Amniotic stem cell (primary cell): ENCODE measurements at regions not wholly inside any gene's neighbourhood (a gene's known extent, or its start where the extent isn't known, plus 50 kb on each side); places are given as distances from the start of the nearest gene placed in this dataset.
"Not testable (repeated sequence)": the region's sequence is repeated elsewhere in the genome, so short reads cannot be mapped to it uniquely, and the experiment has no call there.

ENCODE experiments used
- DNase-seq: peaks from one replicate; lab custom pipeline; 2025; lab: John Stamatoyannopoulos, UW

- DNase-seq, result no peak
Observed at GRCh38 chr2:83874712-83875430, 584.2 kb downstream of the SUCLG1 start.

- DNase-seq, result no peak
Observed at GRCh38 chr2:83874066-83874465, 585.0 kb downstream of the SUCLG1 start.

- DNase-seq, result no peak
Observed at GRCh38 chr2:83873110-83873509, 586.0 kb downstream of the SUCLG1 start.

- no peak for DNase-seq
Observed at GRCh38 chr2:83866211-83866610, 592.9 kb downstream of the SUCLG1 start.

GRCh38 chr2:83862600-83862999, 596.5 kb downstream of the SUCLG1 start:
- no peak for DNase-seq

- DNase-seq, result no peak
Observed at GRCh38 chr2:83860320-83860719, 598.8 kb downstream of the SUCLG1 start.

- no peak for DNase-seq
Observed at GRCh38 chr2:83859553-83859952, 599.5 kb downstream of the SUCLG1 start.

GRCh38 chr2:83851066-83851465, 608.0 kb downstream of the SUCLG1 start:
- DNase-seq, result no peak

GRCh38 chr2:83850071-83850725, 608.9 kb downstream of the SUCLG1 start:
- no peak for DNase-seq

GRCh38 chr2:83844490-83844889, 614.6 kb downstream of the SUCLG1 start:
- DNase-seq, result no peak

- DNase-seq, result no peak
Observed at GRCh38 chr2:83842421-83842820, 616.7 kb downstream of the SUCLG1 start.

- no peak for DNase-seq
Observed at GRCh38 chr2:83837823-83838222, 621.3 kb downstream of the SUCLG1 start.

GRCh38 chr2:83827618-83828017, 631.5 kb downstream of the SUCLG1 start:
- DNase-seq, result no peak

GRCh38 chr2:83826577-83826976, 632.5 kb downstream of the SUCLG1 start:
- DNase-seq, result no peak

GRCh38 chr2:83823229-83823628, 635.9 kb downstream of the SUCLG1 start:
- no peak for DNase-seq

- DNase-seq, result no peak
Observed at GRCh38 chr2:83817511-83817910, 641.6 kb downstream of the SUCLG1 start.

- no peak for DNase-seq
Observed at GRCh38 chr2:83808878-83809277, 650.2 kb downstream of the SUCLG1 start.

GRCh38 chr2:83802604-83803003, 656.5 kb downstream of the SUCLG1 start:
- DNase-seq, result no peak

GRCh38 chr2:83795777-83796176, 663.3 kb downstream of the SUCLG1 start:
- no peak for DNase-seq

- not testable (repeated sequence) for DNase-seq
Observed at GRCh38 chr2:83790467-83790866, 668.6 kb downstream of the SUCLG1 start.

- DNase-seq, result not testable (repeated sequence)
Observed at GRCh38 chr2:83789674-83790073, 669.4 kb downstream of the SUCLG1 start.

GRCh38 chr2:83788938-83789566, 670.0 kb downstream of the SUCLG1 start:
- not testable (repeated sequence) for DNase-seq

- DNase-seq, result no peak
Observed at GRCh38 chr2:83787189-83787588, 671.9 kb downstream of the SUCLG1 start.
